Liver (tissue), 3 donors: ENCODE measurements at regions not wholly inside any gene's neighbourhood (a gene's known extent, or its start where the extent isn't known, plus 50 kb on each side); places are given as distances from the start of the nearest gene placed in this dataset.
"Not testable (repeated sequence)": the region's sequence is repeated elsewhere in the genome, so short reads cannot be mapped to it uniquely, and the experiment has no call there.

ENCODE experiments used
- EGR1 ChIP-seq, 2 donors: IDR thresholded peaks; 2 replicates each; pipeline ENCODE4 v1.6.1; 2016 to 2018; ENCODE audit warnings: antibody characterized with exemption in 2 of 2, low read depth in 2 of 2
- TF ChIP-seq, protein P1 (sequence below): fragments of 150-350 bp; IDR thresholded peaks from 2 replicates; pipeline ENCODE4 v1.5.1; 2017; ENCODE audit warnings: improper control_type of control experiment, low read depth, low read length; ENCODE audit not compliant: missing input control
- donor health status: healthy.
- donor health status: healthy.

DNA sequence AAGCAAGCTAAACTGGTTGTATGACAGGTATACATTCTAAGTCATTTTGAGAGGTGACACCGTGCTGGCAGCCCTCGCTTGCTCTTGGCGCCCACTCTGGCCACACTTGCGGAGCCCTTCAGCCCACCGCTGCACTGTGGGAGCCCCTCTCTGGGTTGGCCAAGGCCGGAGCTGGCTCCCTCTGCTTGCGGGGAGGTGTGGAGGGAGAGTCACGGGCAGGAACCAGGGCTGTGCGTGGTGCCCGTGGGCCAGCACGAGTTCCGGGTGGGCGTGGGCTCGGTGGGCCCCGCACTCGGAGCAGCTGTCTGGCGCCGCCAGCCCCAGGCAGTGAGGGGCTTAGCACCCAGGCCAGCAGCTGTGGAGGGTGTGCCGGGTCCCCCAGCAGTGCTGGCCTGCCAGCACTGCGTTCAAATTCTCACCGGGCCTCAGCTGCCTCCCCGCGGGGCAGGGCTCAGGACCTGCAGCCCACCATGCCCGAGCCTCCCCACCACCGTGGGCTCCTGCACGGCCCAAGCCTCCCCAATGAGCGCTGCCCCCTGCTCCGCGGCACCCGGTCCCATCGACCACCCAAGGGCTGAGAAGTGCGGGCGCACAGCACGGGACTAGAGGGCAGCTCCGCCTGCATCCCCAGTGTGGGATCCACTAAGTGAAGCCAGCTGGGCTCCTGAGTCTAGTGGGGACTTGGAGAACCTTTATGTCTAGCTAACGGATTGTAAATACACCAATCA, 269.0 kb upstream of the MKLN1 start:
- TF ChIP-seq, protein P1, sequence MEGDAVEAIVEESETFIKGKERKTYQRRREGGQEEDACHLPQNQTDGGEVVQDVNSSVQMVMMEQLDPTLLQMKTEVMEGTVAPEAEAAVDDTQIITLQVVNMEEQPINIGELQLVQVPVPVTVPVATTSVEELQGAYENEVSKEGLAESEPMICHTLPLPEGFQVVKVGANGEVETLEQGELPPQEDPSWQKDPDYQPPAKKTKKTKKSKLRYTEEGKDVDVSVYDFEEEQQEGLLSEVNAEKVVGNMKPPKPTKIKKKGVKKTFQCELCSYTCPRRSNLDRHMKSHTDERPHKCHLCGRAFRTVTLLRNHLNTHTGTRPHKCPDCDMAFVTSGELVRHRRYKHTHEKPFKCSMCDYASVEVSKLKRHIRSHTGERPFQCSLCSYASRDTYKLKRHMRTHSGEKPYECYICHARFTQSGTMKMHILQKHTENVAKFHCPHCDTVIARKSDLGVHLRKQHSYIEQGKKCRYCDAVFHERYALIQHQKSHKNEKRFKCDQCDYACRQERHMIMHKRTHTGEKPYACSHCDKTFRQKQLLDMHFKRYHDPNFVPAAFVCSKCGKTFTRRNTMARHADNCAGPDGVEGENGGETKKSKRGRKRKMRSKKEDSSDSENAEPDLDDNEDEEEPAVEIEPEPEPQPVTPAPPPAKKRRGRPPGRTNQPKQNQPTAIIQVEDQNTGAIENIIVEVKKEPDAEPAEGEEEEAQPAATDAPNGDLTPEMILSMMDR = not testable (repeated sequence)
- TF ChIP-seq EGR1 (IDR thresholded peaks at IDR 0.05; ENCODE audit: low read depth in 2 of 2) = not testable (repeated sequence)
